ENCODE measurements at regions not wholly inside any gene's neighbourhood (a gene's known extent, or its start where the extent isn't known, plus 50 kb on each side); places are given as distances from the start of the nearest gene placed in this dataset.

- TF ChIP-seq, protein P1, sequence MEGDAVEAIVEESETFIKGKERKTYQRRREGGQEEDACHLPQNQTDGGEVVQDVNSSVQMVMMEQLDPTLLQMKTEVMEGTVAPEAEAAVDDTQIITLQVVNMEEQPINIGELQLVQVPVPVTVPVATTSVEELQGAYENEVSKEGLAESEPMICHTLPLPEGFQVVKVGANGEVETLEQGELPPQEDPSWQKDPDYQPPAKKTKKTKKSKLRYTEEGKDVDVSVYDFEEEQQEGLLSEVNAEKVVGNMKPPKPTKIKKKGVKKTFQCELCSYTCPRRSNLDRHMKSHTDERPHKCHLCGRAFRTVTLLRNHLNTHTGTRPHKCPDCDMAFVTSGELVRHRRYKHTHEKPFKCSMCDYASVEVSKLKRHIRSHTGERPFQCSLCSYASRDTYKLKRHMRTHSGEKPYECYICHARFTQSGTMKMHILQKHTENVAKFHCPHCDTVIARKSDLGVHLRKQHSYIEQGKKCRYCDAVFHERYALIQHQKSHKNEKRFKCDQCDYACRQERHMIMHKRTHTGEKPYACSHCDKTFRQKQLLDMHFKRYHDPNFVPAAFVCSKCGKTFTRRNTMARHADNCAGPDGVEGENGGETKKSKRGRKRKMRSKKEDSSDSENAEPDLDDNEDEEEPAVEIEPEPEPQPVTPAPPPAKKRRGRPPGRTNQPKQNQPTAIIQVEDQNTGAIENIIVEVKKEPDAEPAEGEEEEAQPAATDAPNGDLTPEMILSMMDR (IDR thresholded peaks at IDR 0.05; ENCODE audit: low read length) = no peak
- TF ChIP-seq EZH2 (IDR thresholded peaks at IDR 0.05; ENCODE audit: borderline replicate concordance, low read length) = no peak
Observed at GRCh38 chr18:56322406-56322805, 316.0 kb downstream of the TXNL1 start.

Data from OCI-LY1 (cell line).